ENCODE measurements at regions not wholly inside any gene's neighbourhood (a gene's known extent, or its start where the extent isn't known, plus 50 kb on each side); places are given as distances from the start of the nearest gene placed in this dataset.
"Not testable (repeated sequence)": the region's sequence is repeated elsewhere in the genome, so short reads cannot be mapped to it uniquely, and the experiment has no call there.

DNA sequence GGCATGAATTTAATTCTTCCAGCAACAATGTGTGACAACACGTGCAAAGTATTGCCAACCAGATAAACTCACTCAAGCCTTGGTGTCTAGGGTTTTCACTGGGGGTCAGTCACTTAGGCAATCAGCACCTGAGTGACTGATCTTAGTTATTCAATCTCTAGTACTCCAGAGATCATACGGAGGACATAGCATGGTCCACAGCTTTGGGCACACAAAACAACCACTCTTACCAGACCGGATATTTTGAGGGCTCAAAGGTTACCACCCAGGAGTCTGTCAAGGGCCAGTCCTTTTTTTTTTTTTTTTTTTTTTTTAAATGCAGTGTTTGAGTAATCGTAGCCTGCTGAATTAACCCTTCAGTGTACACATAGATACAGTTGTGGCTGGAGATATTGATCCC lies 699.2 kb downstream of the PRIM2 start:
- H3K79me2 ChIP-seq (ENCODE audit: insufficient read depth, low read length); H3K9me3 ChIP-seq (replicated peaks in 1 of 2; ENCODE audit: control insufficient read depth in 1 of 2, insufficient read depth in 1 of 2, low read length in 2 of 2); H3K27ac ChIP-seq (ENCODE audit: low read depth in 1 of 2, low read length in 2 of 2); H2AFZ ChIP-seq (ENCODE audit: insufficient read depth, low read depth, low read length, poor library complexity, severe bottlenecking); H3K4me2 ChIP-seq (replicated peaks; ENCODE audit: extremely low read depth, low read length, poor library complexity, severe bottlenecking); H3K36me3 Mint-ChIP-seq; DNase-seq; H3K27ac Mint-ChIP-seq; H3K27me3 ChIP-seq (ENCODE audit: control insufficient read depth in 2 of 2, insufficient read depth in 2 of 2, low read length in 2 of 2); H3K4me1 ChIP-seq (ENCODE audit: control insufficient read depth in 1 of 2, insufficient read depth in 2 of 2, low read length in 2 of 2); H3K4me1 Mint-ChIP-seq; H3K4me3 Mint-ChIP-seq; H3K4me3 ChIP-seq (replicated peaks in 1 of 3; ENCODE audit: low read depth in 2 of 3, low read length in 3 of 3); H3K9me3 Mint-ChIP-seq; intact Hi-C loops (cut with micrococcal nuclease); H3K27me3 Mint-ChIP-seq (ENCODE audit: low read depth in 3 of 3); H3K9ac ChIP-seq (ENCODE audit: insufficient read depth, low read length, poor library complexity, severe bottlenecking); H3K36me3 ChIP-seq (replicated peaks in 1 of 2; ENCODE audit: control insufficient read depth in 1 of 2, insufficient read depth in 2 of 2, low read length in 2 of 2); H4K20me1 ChIP-seq (ENCODE audit: insufficient read depth, low read length): not testable (repeated sequence)
- no CpG with 5 or more reads among the region's 4 CpGs for WGBS (ENCODE audit: insufficient coverage)

DNA sequence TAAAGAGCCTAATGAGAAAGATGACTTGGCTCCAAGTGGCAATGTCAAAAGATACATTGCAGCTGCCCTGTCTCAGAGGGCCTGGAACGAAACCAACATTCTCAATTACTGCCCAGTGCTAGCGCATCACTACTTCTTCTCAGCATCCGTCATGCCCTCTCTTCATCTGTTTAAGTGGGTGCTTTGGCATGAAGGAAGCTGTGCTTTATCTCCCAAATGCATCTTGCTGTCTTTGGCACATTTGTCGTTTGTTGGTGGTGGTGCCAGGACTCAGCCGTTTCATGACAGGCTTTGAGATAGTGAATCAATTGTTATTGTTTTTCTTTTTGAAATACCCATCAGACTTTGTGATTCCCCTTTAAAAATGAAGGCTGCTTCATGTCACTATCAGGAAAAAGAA lies 710.8 kb downstream of the PRIM2 start:
- H3K27me3 ChIP-seq (ENCODE audit: control insufficient read depth in 2 of 2, insufficient read depth in 2 of 2, low read length in 2 of 2); H3K9me3 ChIP-seq (replicated peaks in 1 of 2; ENCODE audit: control insufficient read depth in 1 of 2, insufficient read depth in 1 of 2, low read length in 2 of 2); H3K4me2 ChIP-seq (replicated peaks; ENCODE audit: extremely low read depth, low read length, poor library complexity, severe bottlenecking); H3K36me3 Mint-ChIP-seq; H3K36me3 ChIP-seq (replicated peaks in 1 of 2; ENCODE audit: control insufficient read depth in 1 of 2, insufficient read depth in 2 of 2, low read length in 2 of 2); H3K27me3 Mint-ChIP-seq (ENCODE audit: low read depth in 3 of 3); intact Hi-C loops (cut with micrococcal nuclease); H3K27ac Mint-ChIP-seq; H3K27ac ChIP-seq (ENCODE audit: low read depth in 1 of 2, low read length in 2 of 2); H3K9me3 Mint-ChIP-seq; H3K4me1 Mint-ChIP-seq; H4K20me1 ChIP-seq (ENCODE audit: insufficient read depth, low read length); H3K4me1 ChIP-seq (ENCODE audit: control insufficient read depth in 1 of 2, insufficient read depth in 2 of 2, low read length in 2 of 2); H2AFZ ChIP-seq (ENCODE audit: insufficient read depth, low read depth, low read length, poor library complexity, severe bottlenecking); H3K4me3 Mint-ChIP-seq; H3K79me2 ChIP-seq (ENCODE audit: insufficient read depth, low read length); DNase-seq; H3K9ac ChIP-seq (ENCODE audit: insufficient read depth, low read length, poor library complexity, severe bottlenecking); H3K4me3 ChIP-seq (replicated peaks in 1 of 3; ENCODE audit: low read depth in 2 of 3, low read length in 3 of 3): not testable (repeated sequence)
- no CpG with 5 or more reads among the region's 5 CpGs for WGBS (ENCODE audit: insufficient coverage)

DNA sequence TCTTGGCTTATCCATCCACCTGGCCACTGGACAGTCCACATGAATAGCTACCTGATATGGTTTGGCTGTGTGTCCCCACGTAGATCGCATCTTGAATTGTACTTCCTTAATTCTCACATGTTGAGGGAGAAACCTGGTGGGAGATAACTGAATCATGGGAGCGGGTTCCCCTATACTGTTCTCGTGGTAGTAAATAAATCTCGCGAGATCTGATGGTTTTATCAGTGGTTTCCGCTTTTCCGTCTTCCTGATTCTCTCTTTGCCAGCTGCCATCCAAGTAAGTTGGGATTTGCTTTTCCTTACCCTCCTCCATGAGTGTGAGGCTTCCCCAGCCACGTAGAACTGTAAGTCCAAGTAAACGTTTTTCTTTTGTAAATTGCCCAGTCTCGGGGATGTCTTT lies 720.8 kb downstream of the PRIM2 start:
- DNase-seq; H3K4me1 ChIP-seq (ENCODE audit: control insufficient read depth in 1 of 2, insufficient read depth in 2 of 2, low read length in 2 of 2); H3K27me3 Mint-ChIP-seq (ENCODE audit: low read depth in 3 of 3); H3K4me3 ChIP-seq (replicated peaks in 1 of 3; ENCODE audit: low read depth in 2 of 3, low read length in 3 of 3); H3K4me2 ChIP-seq (replicated peaks; ENCODE audit: extremely low read depth, low read length, poor library complexity, severe bottlenecking); H3K36me3 ChIP-seq (replicated peaks in 1 of 2; ENCODE audit: control insufficient read depth in 1 of 2, insufficient read depth in 2 of 2, low read length in 2 of 2); H3K27me3 ChIP-seq (ENCODE audit: control insufficient read depth in 2 of 2, insufficient read depth in 2 of 2, low read length in 2 of 2); H2AFZ ChIP-seq (ENCODE audit: insufficient read depth, low read depth, low read length, poor library complexity, severe bottlenecking); H3K27ac Mint-ChIP-seq; H3K4me1 Mint-ChIP-seq; H3K9me3 ChIP-seq (replicated peaks in 1 of 2; ENCODE audit: control insufficient read depth in 1 of 2, insufficient read depth in 1 of 2, low read length in 2 of 2); H3K79me2 ChIP-seq (ENCODE audit: insufficient read depth, low read length); H3K4me3 Mint-ChIP-seq; H4K20me1 ChIP-seq (ENCODE audit: insufficient read depth, low read length); H3K36me3 Mint-ChIP-seq; H3K27ac ChIP-seq (ENCODE audit: low read depth in 1 of 2, low read length in 2 of 2); intact Hi-C loops (cut with micrococcal nuclease); H3K9ac ChIP-seq (ENCODE audit: insufficient read depth, low read length, poor library complexity, severe bottlenecking): not testable (repeated sequence)
- 100% methylated on average over 1 of the region's 11 CpGs for WGBS (ENCODE audit: insufficient coverage)
- peaks cover 0 to 16% (median 5%) of the 10 kb centered on the region in 7 donors for H3K9me3 Mint-ChIP-seq

DNA sequence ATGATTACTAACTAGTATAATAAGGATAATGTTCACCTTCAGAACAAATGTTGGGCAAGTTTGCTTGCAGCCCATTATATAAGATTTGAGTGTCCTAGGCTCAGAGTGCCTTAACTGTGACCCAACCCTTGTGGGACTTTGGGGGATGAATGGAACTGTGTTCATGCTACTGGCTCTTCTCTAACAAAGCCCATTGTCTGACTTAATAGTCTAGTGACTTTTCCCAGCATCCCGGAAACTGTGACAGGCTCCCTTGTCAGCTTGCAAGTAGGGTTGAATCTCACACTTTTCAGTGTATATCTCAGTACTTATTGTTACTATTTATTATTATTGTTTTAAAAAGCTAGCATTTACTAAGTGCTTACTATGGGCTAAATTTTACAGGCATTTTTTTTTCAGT lies 729.2 kb downstream of the PRIM2 start:
- H3K36me3 ChIP-seq (replicated peaks in 1 of 2; ENCODE audit: control insufficient read depth in 1 of 2, insufficient read depth in 2 of 2, low read length in 2 of 2); H3K79me2 ChIP-seq (ENCODE audit: insufficient read depth, low read length); H3K4me2 ChIP-seq (replicated peaks; ENCODE audit: extremely low read depth, low read length, poor library complexity, severe bottlenecking); H2AFZ ChIP-seq (ENCODE audit: insufficient read depth, low read depth, low read length, poor library complexity, severe bottlenecking); H3K4me3 ChIP-seq (replicated peaks in 1 of 3; ENCODE audit: low read depth in 2 of 3, low read length in 3 of 3); H3K4me1 ChIP-seq (ENCODE audit: control insufficient read depth in 1 of 2, insufficient read depth in 2 of 2, low read length in 2 of 2); H3K9me3 ChIP-seq (replicated peaks in 1 of 2; ENCODE audit: control insufficient read depth in 1 of 2, insufficient read depth in 1 of 2, low read length in 2 of 2); H3K4me1 Mint-ChIP-seq; H3K4me3 Mint-ChIP-seq; H3K27me3 Mint-ChIP-seq (ENCODE audit: low read depth in 3 of 3); H3K27ac ChIP-seq (ENCODE audit: low read depth in 1 of 2, low read length in 2 of 2); H3K27me3 ChIP-seq (ENCODE audit: control insufficient read depth in 2 of 2, insufficient read depth in 2 of 2, low read length in 2 of 2); H4K20me1 ChIP-seq (ENCODE audit: insufficient read depth, low read length); H3K36me3 Mint-ChIP-seq; H3K9ac ChIP-seq (ENCODE audit: insufficient read depth, low read length, poor library complexity, severe bottlenecking); intact Hi-C loops (cut with micrococcal nuclease); H3K27ac Mint-ChIP-seq; DNase-seq; H3K9me3 Mint-ChIP-seq: not testable (repeated sequence)
- no CpG with 5 or more reads among the region's 1 CpG for WGBS (ENCODE audit: insufficient coverage)

DNA sequence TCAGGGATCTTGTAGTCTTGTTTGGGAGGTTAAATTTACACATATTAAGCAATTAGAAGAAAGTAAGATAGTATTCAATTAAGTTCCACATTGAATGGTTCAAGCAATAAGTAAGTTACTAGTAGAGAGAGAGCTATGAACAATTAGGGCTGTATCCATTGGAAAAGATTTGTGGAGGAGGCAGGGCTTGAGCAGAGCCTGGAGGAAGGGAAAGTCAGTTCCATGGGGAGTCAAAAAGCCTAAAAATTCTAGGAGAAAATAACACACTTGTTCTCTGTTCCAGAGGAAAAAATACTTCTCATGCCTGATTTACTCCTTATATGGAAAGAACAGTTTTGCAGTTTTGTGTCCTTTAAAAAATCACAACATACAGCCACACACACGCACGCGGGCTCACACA lies 730.0 kb downstream of the PRIM2 start:
- H3K36me3 Mint-ChIP-seq; H3K27ac ChIP-seq (ENCODE audit: low read depth in 1 of 2, low read length in 2 of 2); H4K20me1 ChIP-seq (ENCODE audit: insufficient read depth, low read length); H3K9ac ChIP-seq (ENCODE audit: insufficient read depth, low read length, poor library complexity, severe bottlenecking); H3K4me3 Mint-ChIP-seq; H3K4me1 Mint-ChIP-seq; H3K27me3 Mint-ChIP-seq (ENCODE audit: low read depth in 3 of 3); H3K9me3 Mint-ChIP-seq; intact Hi-C loops (cut with micrococcal nuclease); H3K4me3 ChIP-seq (replicated peaks in 1 of 3; ENCODE audit: low read depth in 2 of 3, low read length in 3 of 3); H3K27ac Mint-ChIP-seq; DNase-seq; H3K4me2 ChIP-seq (replicated peaks; ENCODE audit: extremely low read depth, low read length, poor library complexity, severe bottlenecking); H3K4me1 ChIP-seq (ENCODE audit: control insufficient read depth in 1 of 2, insufficient read depth in 2 of 2, low read length in 2 of 2); H3K27me3 ChIP-seq (ENCODE audit: control insufficient read depth in 2 of 2, insufficient read depth in 2 of 2, low read length in 2 of 2); H3K9me3 ChIP-seq (replicated peaks in 1 of 2; ENCODE audit: control insufficient read depth in 1 of 2, insufficient read depth in 1 of 2, low read length in 2 of 2); H2AFZ ChIP-seq (ENCODE audit: insufficient read depth, low read depth, low read length, poor library complexity, severe bottlenecking); H3K36me3 ChIP-seq (replicated peaks in 1 of 2; ENCODE audit: control insufficient read depth in 1 of 2, insufficient read depth in 2 of 2, low read length in 2 of 2); H3K79me2 ChIP-seq (ENCODE audit: insufficient read depth, low read length): not testable (repeated sequence)
- no CpG with 5 or more reads among the region's 3 CpGs for WGBS (ENCODE audit: insufficient coverage)
